Mucosa of descending colon (tissue), 3 donors: ENCODE measurements at regions not wholly inside any gene's neighbourhood (a gene's known extent, or its start where the extent isn't known, plus 50 kb on each side); places are given as distances from the start of the nearest gene placed in this dataset.

Experiments
- ATAC-seq: fragments of 200-7000 bp; cut with Tn5 transposase; one replicate; pipeline ENCODE4 v1.9.1; 2020; ENCODE audit warnings: mild to moderate bottlenecking, moderate library complexity
- DNase-seq, 3 donors: peaks; one replicate each; pipeline ENCODE4 v3.0.0-alpha.2; 2020
- H3K36me3 ChIP-seq: fragments of 200-600 bp; one replicate; pipeline ENCODE4 v1.8.0; 2021; ENCODE audit warnings: low read depth, mild to moderate bottlenecking
- H3K4me1 ChIP-seq: fragments of 200-600 bp; one replicate; pipeline ENCODE4 v1.8.0; 2021; ENCODE audit warnings: low read depth, mild to moderate bottlenecking
- H3K4me3 ChIP-seq: fragments of 200-600 bp; one replicate; pipeline ENCODE4 v1.8.0; 2021; ENCODE audit warnings: mild to moderate bottlenecking
- H3K9me3 ChIP-seq: fragments of 200-600 bp; one replicate; pipeline ENCODE4 v1.8.0; 2021; ENCODE audit warnings: mild to moderate bottlenecking
- intact Hi-C, 2 donors: fragments of 100-400 bp; cut with DNase I in 1 of 2; cut with micrococcal nuclease in 1 of 2; formaldehyde crosslinking; loops; one replicate each; pipeline versions ENCODE4 v1.11.0 to v1.11.1; 2022; cut with DNase I, micrococcal nuclease
- TF ChIP-seq, protein P1 (sequence below): fragments of 200-600 bp; IDR thresholded peaks from one replicate; pipeline ENCODE4 v1.8.0; 2022; ENCODE audit warnings: antibody characterized with exemption, mild to moderate bottlenecking
- donor health status: DM: no; HTN: no; CAD: no; lungs with moderate emphysema.
- donor health status: DM: no; HTN: no; CAD: no.
- donor health status: DM: no; HTN: yes; CAD: no.

DNA sequence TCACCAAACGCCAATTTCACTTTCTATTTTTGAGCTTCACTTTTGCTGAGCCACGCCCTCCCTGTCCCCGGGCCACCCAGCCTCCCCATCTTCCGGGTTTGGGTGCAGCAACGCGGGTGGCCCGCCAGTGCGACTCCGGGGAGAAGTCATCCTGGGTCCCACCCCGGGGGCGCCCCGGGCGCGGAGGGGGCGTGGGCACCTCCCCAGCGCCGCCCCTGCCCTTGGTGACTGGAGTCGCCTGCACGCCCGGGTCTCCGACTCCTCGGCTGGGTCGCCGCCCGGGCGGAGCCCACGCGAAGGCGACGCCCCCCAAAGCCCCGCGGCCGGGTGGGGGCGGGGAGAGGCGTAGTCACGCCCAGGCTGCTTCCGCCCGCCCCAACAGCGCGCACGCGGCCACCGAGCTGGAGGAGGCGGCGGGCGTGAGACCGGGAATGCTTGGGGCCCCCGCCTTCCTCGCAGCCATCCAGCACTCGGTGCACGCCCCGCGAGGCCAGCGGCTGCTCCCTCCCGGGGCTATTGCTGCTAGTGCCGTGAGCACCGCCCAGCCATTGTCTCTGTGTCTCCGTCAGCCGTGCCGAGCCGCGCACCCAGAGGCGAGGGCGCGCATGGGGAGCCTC, 362.1 kb upstream of the AMELY start:
- ATAC-seq, result no peak
- no peaks in the 10 kb centered on the region for H3K9me3 ChIP-seq
- H3K4me1 ChIP-seq, result no peaks in the 10 kb centered on the region
- peak in 2 of 3 donors; percentile 85 to 89 for DNase-seq
- intact Hi-C loops, result no loop called here
- no peaks in the 10 kb centered on the region for H3K36me3 ChIP-seq
- peak overlapping the region; percentile 44 for H3K4me3 ChIP-seq
- TF ChIP-seq, protein P1, sequence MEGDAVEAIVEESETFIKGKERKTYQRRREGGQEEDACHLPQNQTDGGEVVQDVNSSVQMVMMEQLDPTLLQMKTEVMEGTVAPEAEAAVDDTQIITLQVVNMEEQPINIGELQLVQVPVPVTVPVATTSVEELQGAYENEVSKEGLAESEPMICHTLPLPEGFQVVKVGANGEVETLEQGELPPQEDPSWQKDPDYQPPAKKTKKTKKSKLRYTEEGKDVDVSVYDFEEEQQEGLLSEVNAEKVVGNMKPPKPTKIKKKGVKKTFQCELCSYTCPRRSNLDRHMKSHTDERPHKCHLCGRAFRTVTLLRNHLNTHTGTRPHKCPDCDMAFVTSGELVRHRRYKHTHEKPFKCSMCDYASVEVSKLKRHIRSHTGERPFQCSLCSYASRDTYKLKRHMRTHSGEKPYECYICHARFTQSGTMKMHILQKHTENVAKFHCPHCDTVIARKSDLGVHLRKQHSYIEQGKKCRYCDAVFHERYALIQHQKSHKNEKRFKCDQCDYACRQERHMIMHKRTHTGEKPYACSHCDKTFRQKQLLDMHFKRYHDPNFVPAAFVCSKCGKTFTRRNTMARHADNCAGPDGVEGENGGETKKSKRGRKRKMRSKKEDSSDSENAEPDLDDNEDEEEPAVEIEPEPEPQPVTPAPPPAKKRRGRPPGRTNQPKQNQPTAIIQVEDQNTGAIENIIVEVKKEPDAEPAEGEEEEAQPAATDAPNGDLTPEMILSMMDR, result no peak

DNA sequence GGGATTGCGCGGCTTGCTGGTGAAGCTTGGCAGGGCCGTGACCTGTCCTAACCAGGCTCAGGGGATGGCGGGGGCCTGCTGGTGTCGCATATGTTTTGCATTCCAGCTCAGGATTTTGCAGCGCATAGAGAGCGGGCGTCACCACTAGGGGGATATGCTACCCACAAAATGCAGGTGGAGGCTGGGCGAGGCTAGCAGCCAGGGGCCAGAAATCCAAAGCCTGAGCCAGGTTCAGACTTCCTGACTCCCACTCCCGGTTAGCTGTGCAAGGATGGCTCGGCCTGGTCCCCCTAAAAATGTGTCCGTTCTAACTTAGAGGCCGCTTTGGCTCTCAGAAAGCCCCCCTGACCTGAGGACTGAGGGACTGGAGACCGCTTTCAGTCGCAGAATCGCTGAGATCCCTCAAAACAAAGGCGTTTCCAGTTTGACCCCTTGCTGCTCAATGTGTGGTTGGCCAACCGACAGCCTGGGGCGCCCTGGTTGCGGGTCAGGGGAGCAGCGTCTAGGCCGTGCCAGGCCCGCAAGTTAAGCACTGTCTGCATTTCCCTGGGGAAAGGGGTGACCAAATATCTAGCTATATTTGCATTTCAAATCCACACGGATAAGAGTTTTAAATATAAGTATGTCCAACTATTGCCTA, 361.1 kb upstream of the AMELY start:
- H3K4me3 ChIP-seq, result no peak overlapping the region
- H3K9me3 ChIP-seq, result no peaks in the 10 kb centered on the region
- intact Hi-C loops, result no loop called here
- TF ChIP-seq, protein P1, result peak; percentile 16
- H3K36me3 ChIP-seq, result no peaks in the 10 kb centered on the region
- H3K4me1 ChIP-seq, result no peaks in the 10 kb centered on the region
- no peak for ATAC-seq
- peak in 2 of 3 donors; percentile 68 to 78 for DNase-seq

DNA sequence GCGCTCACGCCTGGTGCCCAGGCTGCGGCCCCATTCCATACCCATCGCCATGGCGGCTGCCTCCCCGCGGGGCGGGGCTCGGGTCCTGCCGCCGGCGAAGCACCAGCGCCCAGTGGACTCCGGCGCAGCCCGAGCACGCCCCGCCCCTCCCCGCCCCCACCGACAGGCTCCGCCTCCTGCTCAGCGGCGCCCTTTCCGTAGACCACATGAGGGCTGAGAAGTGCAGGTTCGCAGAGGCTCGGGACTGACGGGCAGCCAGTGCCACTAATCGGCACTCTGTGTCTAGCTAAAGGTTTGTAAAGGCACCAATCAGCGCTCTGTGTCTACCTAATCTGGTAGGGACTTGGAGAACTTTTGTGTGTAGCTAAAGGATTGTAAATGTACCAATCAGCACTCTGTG, 352.2 kb upstream of the AMELY start:
- ATAC-seq, result no peak
- TF ChIP-seq, protein P1, result no peak
- intact Hi-C loops, result no loop called here
- H3K36me3 ChIP-seq, result no peaks in the 10 kb centered on the region
- no peak overlapping the region for H3K4me3 ChIP-seq
- no peak for DNase-seq
- H3K9me3 ChIP-seq, result no peaks in the 10 kb centered on the region
- H3K4me1 ChIP-seq, result no peaks in the 10 kb centered on the region

DNA sequence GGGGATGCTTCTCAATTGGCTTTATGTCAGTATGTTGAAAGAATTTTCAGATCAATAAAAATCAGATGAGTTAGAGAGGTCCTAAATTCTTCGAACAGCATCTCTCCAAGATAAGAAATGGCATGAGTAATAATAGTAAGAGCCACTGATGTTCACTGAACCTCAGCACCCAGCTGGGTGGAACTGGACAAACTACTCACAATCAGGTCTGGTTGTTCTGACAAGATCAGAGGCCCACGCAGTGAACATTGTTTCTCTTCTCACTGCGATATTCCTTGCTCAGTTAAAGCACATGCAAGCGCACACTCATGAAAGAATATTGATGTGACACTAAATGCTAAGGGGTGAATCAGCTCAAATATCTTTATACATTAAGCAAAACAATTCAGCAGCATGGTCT, 351.0 kb upstream of the AMELY start:
- TF ChIP-seq, protein P1, result no peak
- ATAC-seq (no peak), DNase-seq (no peak)
- intact Hi-C loops, result no loop called here
- Histone ChIP-seq H3K4me3 (no peak overlapping the region), H3K36me3 (no peaks in the 10 kb centered on the region), H3K9me3 (no peaks in the 10 kb centered on the region), H3K4me1 (no peaks in the 10 kb centered on the region)

DNA sequence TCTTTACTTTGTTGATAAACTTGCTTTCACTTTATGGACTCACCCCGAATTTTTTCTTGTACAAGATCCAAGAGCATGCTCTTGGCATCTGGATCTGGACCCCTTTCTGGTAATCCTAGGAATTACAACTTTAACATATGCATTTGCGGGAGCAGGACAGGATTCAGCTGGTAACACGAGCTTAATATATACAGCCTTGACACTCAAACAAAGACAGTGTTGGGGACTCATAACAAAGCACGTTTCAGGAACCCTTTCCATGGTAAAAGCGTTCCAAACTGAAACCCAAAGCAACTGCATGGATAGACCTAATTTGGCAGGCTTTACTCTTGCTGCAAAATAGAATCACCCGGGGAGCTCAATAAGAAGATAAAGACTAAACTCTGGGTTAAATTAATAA, 349.7 kb upstream of the AMELY start:
- ATAC-seq, result no peak
- intact Hi-C loops, result no loop called here
- Histone ChIP-seq H3K36me3 (no peaks in the 10 kb centered on the region), H3K4me3 (no peak overlapping the region), H3K9me3 (no peaks in the 10 kb centered on the region), H3K4me1 (no peaks in the 10 kb centered on the region)
- DNase-seq, result no peak
- TF ChIP-seq, protein P1, result no peak
